Gastrocnemius medialis (tissue), 4 donors: ENCODE measurements at regions not wholly inside any gene's neighbourhood (a gene's known extent, or its start where the extent isn't known, plus 50 kb on each side); places are given as distances from the start of the nearest gene placed in this dataset.
"Not testable (repeated sequence)": the region's sequence is repeated elsewhere in the genome, so short reads cannot be mapped to it uniquely, and the experiment has no call there.

Experiments
- ATAC-seq, 2 donors: fragments of 150-250 bp; one replicate each; pipeline ENCODE4 v1.9.1; 2016
- DNase-seq, 2 donors: peaks; one replicate each; pipeline ENCODE4 v3.0.0-alpha.2; 2019
- H3K27ac ChIP-seq, 4 donors: fragments of 200-600 bp; sonication (generic); 1 replicate in 1 of 4; 2 replicates in 3 of 4; pipeline ENCODE4 v1.5.1; 2016 to 2018; ENCODE audit warnings: mild to moderate bottlenecking in 2 of 4, moderate library complexity in 1 of 4
- H3K27me3 ChIP-seq, 3 donors: fragments of 200-600 bp; sonication (generic) in 2 of 3; 1 replicate in 1 of 3; 2 replicates in 2 of 3; pipeline versions ENCODE4 v1.5.1 to v1.6.0; 2016 to 2019; ENCODE audit warnings: mild to moderate bottlenecking in 1 of 3, moderate library complexity in 1 of 3
- H3K36me3 ChIP-seq, 2 donors: fragments of 200-600 bp; sonication (generic) in 1 of 2; one replicate each; pipeline ENCODE4 v1.5.1; 2017 to 2018
- H3K4me1 ChIP-seq, 2 donors: fragments of 200-600 bp; sonication (generic) in 1 of 2; one replicate each; pipeline ENCODE4 v1.5.1; 2016 to 2017; ENCODE audit warnings: mild to moderate bottlenecking in 2 of 2
- H3K4me3 ChIP-seq, 4 donors: fragments of 200-600 bp; sonication (generic) in 3 of 4; 1 replicate in 1 of 4; 2 replicates in 3 of 4; pipeline ENCODE4 v1.5.1; 2016 to 2019; ENCODE audit warnings: mild to moderate bottlenecking in 2 of 4
- H3K9me3 ChIP-seq, 3 donors: fragments of 200-600 bp; sonication (generic) in 2 of 3; 1 replicate in 1 of 3; 2 replicates in 2 of 3; pipeline ENCODE4 v1.5.1; 2016 to 2019
- CTCF ChIP-seq, 5 experiments: fragments of 450-650 bp in 3 of 5; fragments of 200-600 bp in 2 of 5; sonication (generic) in 2 of 5; IDR thresholded peaks in 4 of 5; conservative IDR thresholded peaks in 1 of 5; 1 replicate in 4 of 5; 2 replicates in 1 of 5; pipeline ENCODE4 v1.5.1; 2016 to 2019; ENCODE audit warnings: antibody characterized with exemption in 5 of 5, mild to moderate bottlenecking in 3 of 5, moderate library complexity in 3 of 5
- POLR2A ChIP-seq, 2 donors: fragments of 450-650 bp; IDR thresholded peaks; one replicate each; pipeline ENCODE4 v1.6.1; 2017; ENCODE audit warnings: antibody characterized with exemption in 2 of 2, mild to moderate bottlenecking in 2 of 2, moderate library complexity in 2 of 2
- in situ Hi-C, 4 donors: fragments of 200-750 bp; cut with MboI; loops; one replicate each; pipeline versions ENCODE4 v1.15.0 to v1.8.0; 2017; ENCODE audit warnings: low sequenced_read_pairs in 4 of 4
- intact Hi-C: fragments of 100-400 bp; cut with DNase I; formaldehyde crosslinking; loops from one replicate; pipeline ENCODE4 v1.15.1; 2023; ENCODE audit warnings: low total_unique reads

GRCh38 chr13:107788464-107789165, 426.7 kb downstream of the LIG4 start:
- no peak for ATAC-seq
- Histone ChIP-seq H3K27ac (no peak overlapping the region), H3K36me3 (no peaks in the 10 kb centered on the region), H3K4me1 (no peaks in the 10 kb centered on the region), H3K27me3 (no peaks in the 10 kb centered on the region), H3K4me3 (no peak overlapping the region), H3K9me3 (no peaks in the 10 kb centered on the region)
- in situ Hi-C loops (no loop called here), intact Hi-C loops (no loop called here)
- TF ChIP-seq CTCF (IDR thresholded peaks at IDR 0.05 in 4 of 5, conservative IDR thresholded peaks at IDR 0.05 in 1 of 5) (no peak), POLR2A (IDR thresholded peaks at IDR 0.05) (no peak)
- DNase-seq: no peak

GRCh38 chr13:107782646-107783045, 432.7 kb downstream of the LIG4 start:
- H3K4me1 ChIP-seq, H3K27ac ChIP-seq, DNase-seq, H3K4me3 ChIP-seq, intact Hi-C loops, ATAC-seq, H3K9me3 ChIP-seq, H3K36me3 ChIP-seq, in situ Hi-C loops, H3K27me3 ChIP-seq: not testable (repeated sequence)

GRCh38 chr13:107778094-107778493, 437.2 kb downstream of the LIG4 start:
- H3K27me3 ChIP-seq: no peaks in the 10 kb centered on the region
- no peak overlapping the region for H3K4me3 ChIP-seq
- intact Hi-C loops (no loop called here), in situ Hi-C loops (no loop called here)
- no peak for DNase-seq
- no peaks in the 10 kb centered on the region for H3K4me1 ChIP-seq
- ATAC-seq: no peak
- TF ChIP-seq CTCF (IDR thresholded peaks at IDR 0.05 in 4 of 5, conservative IDR thresholded peaks at IDR 0.05 in 1 of 5) (no peak), POLR2A (IDR thresholded peaks at IDR 0.05) (no peak)
- no peaks in the 10 kb centered on the region for H3K36me3 ChIP-seq
- H3K27ac ChIP-seq: no peak overlapping the region
- no peaks in the 10 kb centered on the region for H3K9me3 ChIP-seq

GRCh38 chr13:107770541-107770940, 444.8 kb downstream of the LIG4 start:
- Histone ChIP-seq H3K36me3 (no peaks in the 10 kb centered on the region), H3K27me3 (no peaks in the 10 kb centered on the region), H3K9me3 (no peaks in the 10 kb centered on the region), H3K4me3 (no peak overlapping the region), H3K4me1 (no peaks in the 10 kb centered on the region), H3K27ac (no peak overlapping the region)
- intact Hi-C loops (no loop called here), in situ Hi-C loops (no loop called here)
- ATAC-seq: no peak
- DNase-seq: no peak
- TF ChIP-seq POLR2A (IDR thresholded peaks at IDR 0.05): no peak
- no peak for TF ChIP-seq CTCF (IDR thresholded peaks at IDR 0.05 in 4 of 5, conservative IDR thresholded peaks at IDR 0.05 in 1 of 5)

- in situ Hi-C loops: no loop called here
- intact Hi-C loops: no loop called here
- H3K4me3 ChIP-seq: no peak overlapping the region
- no peaks in the 10 kb centered on the region for H3K4me1 ChIP-seq
- no peaks in the 10 kb centered on the region for H3K36me3 ChIP-seq
- H3K9me3 ChIP-seq: no peaks in the 10 kb centered on the region
- no peak for TF ChIP-seq CTCF (IDR thresholded peaks at IDR 0.05 in 4 of 5, conservative IDR thresholded peaks at IDR 0.05 in 1 of 5)
- no peak for TF ChIP-seq POLR2A (IDR thresholded peaks at IDR 0.05)
- no peaks in the 10 kb centered on the region for H3K27me3 ChIP-seq
- H3K27ac ChIP-seq: no peak overlapping the region
- DNase-seq (no peak), ATAC-seq (no peak)
Measured at GRCh38 chr13:107767119-107767518, 448.2 kb downstream of the LIG4 start.
